GM12873 (cell line): ENCODE measurements at regions not wholly inside any gene's neighbourhood (a gene's known extent, or its start where the extent isn't known, plus 50 kb on each side); places are given as distances from the start of the nearest gene placed in this dataset.

Source experiments
- CTCF ChIP-seq: IDR thresholded peaks from 2 replicates; pipeline ENCODE4 v1.5.1; 2012; ENCODE audit warnings: low read depth, mild to moderate bottlenecking, moderate library complexity, low read length, control low read depth; ENCODE audit not compliant: insufficient read depth; ENCODE audit errors: missing control alignments

- no peak for TF ChIP-seq CTCF
Measured at GRCh38 chr13:76745261-76746200, 140.7 kb downstream of the KCTD12 start.

GRCh38 chr13:76741624-76742023, 144.6 kb downstream of the KCTD12 start:
- TF ChIP-seq CTCF, result no peak

- TF ChIP-seq CTCF, result no peak
Measured at GRCh38 chr13:76741046-76741445, 145.2 kb downstream of the KCTD12 start.

GRCh38 chr13:76738616-76739015, 147.6 kb downstream of the KCTD12 start:
- TF ChIP-seq CTCF, result no peak

- no peak for TF ChIP-seq CTCF
Measured at GRCh38 chr13:76737526-76737925, 148.7 kb downstream of the KCTD12 start.

GRCh38 chr13:76735641-76736040, 150.6 kb downstream of the KCTD12 start:
- TF ChIP-seq CTCF, result no peak

- TF ChIP-seq CTCF, result no peak
Measured at GRCh38 chr13:76733671-76734070, 152.5 kb downstream of the KCTD12 start.
